ENCODE measurements at regions not wholly inside any gene's neighbourhood (a gene's known extent, or its start where the extent isn't known, plus 50 kb on each side); places are given as distances from the start of the nearest gene placed in this dataset.

- no peak for TF ChIP-seq USF2 (IDR thresholded peaks at IDR 0.05; ENCODE audit: low read depth, low read length)
- 0 out of 2 replicates have a peak, but pooled peaks have one; percentile 31 for TF ChIP-seq CEBPB (IDR thresholded peaks at IDR 0.05; ENCODE audit: low read depth, low read length)
- peak; percentile 69; the same call in 1 of the 2 replicates for TF ChIP-seq MAZ (IDR thresholded peaks at IDR 0.05; ENCODE audit: borderline replicate concordance, low read depth, low read length)
Observed at GRCh38 chr15:70492240-70493177, 270.8 kb downstream of the UACA start (continued).
